HEK293T (cell line): ENCODE measurements at regions not wholly inside any gene's neighbourhood (a gene's known extent, or its start where the extent isn't known, plus 50 kb on each side); places are given as distances from the start of the nearest gene placed in this dataset.

Experiments
- ARNT ChIP-seq: fragments of 450-650 bp; IDR thresholded peaks from 2 replicates; pipeline ENCODE4 v1.6.1; 2017; ENCODE audit warnings: mild to moderate bottlenecking
- BHLHE40 ChIP-seq: fragments of 450-650 bp; IDR thresholded peaks from 2 replicates; pipeline ENCODE4 v1.6.1; 2016; ENCODE audit warnings: mild to moderate bottlenecking, moderate library complexity, borderline replicate concordance
- ELF4 ChIP-seq: fragments of 450-650 bp; IDR thresholded peaks from 2 replicates; pipeline ENCODE4 v1.6.1; 2017; ENCODE audit warnings: antibody characterized with exemption
- FOXA1 ChIP-seq: fragments of 450-650 bp; IDR thresholded peaks from 2 replicates; pipeline ENCODE4 v1.6.1; 2016; ENCODE audit warnings: mild to moderate bottlenecking
- FOXK2 ChIP-seq: fragments of 450-650 bp; IDR thresholded peaks from 2 replicates; pipeline ENCODE4 v1.6.1; 2016; ENCODE audit warnings: mild to moderate bottlenecking
- FOXM1 ChIP-seq: fragments of 450-650 bp; IDR thresholded peaks from 2 replicates; pipeline ENCODE4 v1.6.1; 2017; ENCODE audit warnings: mild to moderate bottlenecking, borderline replicate concordance
- LEF1 ChIP-seq: fragments of 450-650 bp; IDR thresholded peaks from 2 replicates; pipeline ENCODE4 v1.6.1; 2017; ENCODE audit warnings: mild to moderate bottlenecking, borderline replicate concordance
- SP1 ChIP-seq: fragments of 450-650 bp; IDR thresholded peaks from 2 replicates; pipeline ENCODE4 v1.6.1; 2017
- SUZ12 ChIP-seq: fragments of 450-650 bp; IDR thresholded peaks from 2 replicates; pipeline ENCODE4 v1.6.1; 2016; ENCODE audit warnings: mild to moderate bottlenecking
- TARDBP ChIP-seq: fragments of 450-650 bp; IDR thresholded peaks from 2 replicates; pipeline ENCODE4 v1.6.1; 2016
- ZNF384 ChIP-seq: fragments of 450-650 bp; IDR thresholded peaks from 2 replicates; pipeline ENCODE4 v1.6.1; 2016
- TF ChIP-seq, protein P1 (sequence below): fragments of 450-650 bp; IDR thresholded peaks from 2 replicates; pipeline ENCODE4 v1.6.1; 2016

DNA sequence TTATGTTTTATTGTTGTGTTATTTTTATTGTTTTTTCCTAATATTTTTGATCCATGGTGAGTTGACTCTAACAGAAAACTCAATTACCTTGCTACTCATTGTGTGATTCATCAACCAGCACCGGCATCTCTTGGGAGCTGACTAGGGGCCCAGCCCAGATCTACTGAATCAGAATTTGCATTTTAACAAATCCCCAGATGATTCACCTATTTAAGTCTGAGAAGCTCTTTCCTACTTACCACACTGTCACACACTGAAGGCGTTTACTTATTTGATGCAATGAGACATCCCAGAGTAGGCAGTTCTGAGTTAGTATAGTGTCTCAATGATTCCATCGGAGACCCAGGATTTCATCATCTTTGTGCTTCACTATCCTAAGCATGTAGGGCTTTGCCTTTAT is 416.6 kb downstream of the RWDD3 start:
- TF ChIP-seq FOXM1, result no peak
- no peak for TF ChIP-seq FOXA1
- TF ChIP-seq ELF4, result no peak
- no peak for TF ChIP-seq BHLHE40
- TF ChIP-seq, protein P1, sequence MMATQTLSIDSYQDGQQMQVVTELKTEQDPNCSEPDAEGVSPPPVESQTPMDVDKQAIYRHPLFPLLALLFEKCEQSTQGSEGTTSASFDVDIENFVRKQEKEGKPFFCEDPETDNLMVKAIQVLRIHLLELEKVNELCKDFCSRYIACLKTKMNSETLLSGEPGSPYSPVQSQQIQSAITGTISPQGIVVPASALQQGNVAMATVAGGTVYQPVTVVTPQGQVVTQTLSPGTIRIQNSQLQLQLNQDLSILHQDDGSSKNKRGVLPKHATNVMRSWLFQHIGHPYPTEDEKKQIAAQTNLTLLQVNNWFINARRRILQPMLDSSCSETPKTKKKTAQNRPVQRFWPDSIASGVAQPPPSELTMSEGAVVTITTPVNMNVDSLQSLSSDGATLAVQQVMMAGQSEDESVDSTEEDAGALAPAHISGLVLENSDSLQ, result no peak
- TF ChIP-seq SP1, result no peak
- TF ChIP-seq ZNF384, result no peak
- no peak for TF ChIP-seq TARDBP
- TF ChIP-seq SUZ12, result no peak
- TF ChIP-seq LEF1, result no peak
- TF ChIP-seq FOXK2, result no peak
- no peak for TF ChIP-seq ARNT
